DND-41 (cell line): ENCODE measurements at regions not wholly inside any gene's neighbourhood (a gene's known extent, or its start where the extent isn't known, plus 50 kb on each side); places are given as distances from the start of the nearest gene placed in this dataset.
"Not testable (repeated sequence)": the region's sequence is repeated elsewhere in the genome, so short reads cannot be mapped to it uniquely, and the experiment has no call there.

Source experiments
- CTCF ChIP-seq: IDR thresholded peaks from 2 replicates; pipeline ENCODE4 v1.5.1; 2012; ENCODE audit warnings: borderline replicate concordance, low read length, moderate library complexity, mild to moderate bottlenecking; ENCODE audit not compliant: poor library complexity, severe bottlenecking; ENCODE audit errors: extremely low read depth
- EZH2 ChIP-seq: IDR thresholded peaks from 3 replicates; pipeline ENCODE4 v1.6.1; 2012; ENCODE audit warnings: borderline replicate concordance, low read depth, mild to moderate bottlenecking, moderate library complexity, low read length, inconsistent platforms; ENCODE audit not compliant: severe bottlenecking

- TF ChIP-seq CTCF, EZH2: not testable (repeated sequence)
Measured at GRCh38 chr12:9470367-9470766, 137.3 kb downstream of the KLRB1 start.
